Ammon's horn (tissue), 1 donor: ENCODE measurements at regions not wholly inside any gene's neighbourhood (a gene's known extent, or its start where the extent isn't known, plus 50 kb on each side); places are given as distances from the start of the nearest gene placed in this dataset.
"Not testable (repeated sequence)": the region's sequence is repeated elsewhere in the genome, so short reads cannot be mapped to it uniquely, and the experiment has no call there.

Experiments used
- DNase-seq: peaks from one replicate; pipeline ENCODE4 v3.0.0-alpha.2; 2016; ENCODE audit warnings: low spot score

DNA sequence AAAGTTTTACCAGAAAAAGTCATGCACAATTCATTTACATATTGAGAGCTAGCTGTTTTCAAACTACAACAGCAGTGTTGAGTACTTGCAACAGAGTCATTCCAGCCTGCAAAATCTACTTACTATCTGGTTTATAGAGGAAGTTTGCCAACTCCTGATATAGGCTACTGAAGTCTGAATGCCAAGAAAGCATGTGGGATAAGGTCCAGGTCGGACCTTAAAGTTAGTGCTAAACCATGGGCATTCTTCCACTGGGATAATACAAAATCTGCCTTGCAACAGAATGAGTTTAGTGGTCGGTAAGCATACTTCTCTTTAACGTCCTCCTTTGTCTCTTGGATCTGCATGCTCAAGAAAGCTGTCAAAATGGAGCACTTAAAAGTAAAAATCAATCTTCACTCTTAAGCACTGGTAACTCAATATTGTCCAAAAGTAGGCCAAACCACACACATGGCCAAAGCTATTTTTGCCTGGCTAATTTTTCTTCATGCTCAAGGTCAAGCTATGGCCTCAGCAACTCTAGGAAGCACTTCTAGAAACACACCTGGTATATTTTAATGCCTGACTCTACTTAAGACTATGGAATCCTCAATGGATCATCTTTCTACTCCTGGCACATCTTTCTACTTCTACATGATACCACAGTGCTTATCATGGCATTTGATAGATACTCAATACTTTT is 364.9 kb upstream of the KITLG start:
- DNase-seq, result no peak

DNA sequence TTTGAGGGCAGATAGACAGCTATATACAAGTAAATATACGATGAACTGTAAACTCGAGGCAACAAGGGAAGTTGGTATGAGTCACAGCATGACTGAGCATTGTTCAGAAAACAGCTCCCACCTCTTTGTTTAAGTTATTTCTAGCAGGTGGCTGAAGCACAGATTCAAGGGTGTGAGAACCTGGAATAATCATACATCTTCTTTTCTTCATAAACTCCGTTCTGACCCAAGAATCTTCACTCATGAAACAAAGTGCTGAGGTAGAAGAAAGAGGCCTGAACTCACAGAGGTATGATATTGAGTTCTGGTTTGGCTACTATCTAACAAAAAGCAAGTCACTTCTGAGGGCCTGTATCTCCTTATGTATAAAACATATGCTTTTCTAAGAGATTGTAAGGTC is 364.1 kb upstream of the KITLG start:
- no peak for DNase-seq

DNA sequence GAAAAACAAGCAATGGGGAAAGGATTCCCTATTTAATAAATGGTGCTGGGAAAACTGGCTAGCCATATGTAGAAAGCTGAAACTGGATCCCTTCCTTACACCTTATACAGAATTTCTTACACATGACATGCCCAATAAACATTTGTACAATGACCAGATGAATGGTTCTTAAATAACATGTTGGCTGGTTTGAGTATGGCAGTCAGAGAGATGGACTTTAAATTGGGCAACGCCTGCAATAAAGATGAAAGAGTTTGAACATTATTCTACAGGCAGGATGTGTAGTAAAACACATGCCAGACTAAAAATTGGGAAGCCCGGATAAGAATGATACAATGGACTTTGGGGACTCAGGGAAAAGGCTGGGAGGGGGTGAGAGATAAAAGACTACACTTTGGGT is 360.6 kb upstream of the KITLG start:
- no peak for DNase-seq

DNA sequence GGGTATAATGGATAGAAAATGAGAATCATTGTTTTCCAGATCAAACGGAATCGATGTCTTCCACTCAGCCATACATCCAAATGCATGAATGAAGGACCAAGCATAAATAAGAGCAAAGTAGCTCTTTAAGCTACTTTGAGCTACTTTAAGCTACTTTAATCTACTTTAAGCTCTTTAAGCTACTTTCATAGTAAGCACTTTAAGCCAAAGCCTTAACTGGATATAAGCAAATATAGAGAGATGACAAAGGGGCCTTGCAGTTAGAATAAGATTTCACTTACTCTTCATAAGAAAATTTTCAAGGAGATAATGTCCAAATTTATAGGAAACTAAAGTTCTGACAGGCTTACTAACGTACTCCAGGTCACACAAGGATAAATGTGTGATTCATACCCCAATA is 355.6 kb upstream of the KITLG start:
- no peak for DNase-seq

DNA sequence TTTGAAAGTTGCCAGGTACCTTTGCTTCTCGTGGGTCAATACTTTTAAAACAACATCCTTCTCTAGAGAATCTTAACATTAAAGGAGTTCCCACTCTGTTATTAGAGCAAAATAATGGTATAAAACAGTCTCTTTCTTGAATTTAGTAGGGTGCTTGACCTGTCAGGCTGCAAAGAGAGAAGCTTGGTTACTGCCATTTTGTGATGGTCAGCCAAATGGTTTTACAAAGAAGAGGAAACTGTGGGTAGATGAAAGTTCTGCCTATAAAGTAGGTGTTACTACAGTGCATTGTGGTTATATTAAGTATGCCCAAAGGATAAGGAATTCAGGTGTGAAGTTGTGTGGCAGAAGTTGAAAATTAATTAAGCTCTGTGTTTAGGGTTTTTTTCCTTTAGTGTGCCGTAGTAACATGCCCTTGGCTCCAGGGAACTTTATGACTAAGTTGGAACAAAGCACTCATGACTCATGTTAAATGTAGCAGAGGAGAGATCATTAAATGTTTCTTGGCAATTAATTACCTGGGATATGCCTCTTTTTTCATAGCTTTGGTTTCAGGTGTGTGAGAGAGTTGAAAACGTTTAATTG is 354.0 kb upstream of the KITLG start:
- no peak for DNase-seq

DNA sequence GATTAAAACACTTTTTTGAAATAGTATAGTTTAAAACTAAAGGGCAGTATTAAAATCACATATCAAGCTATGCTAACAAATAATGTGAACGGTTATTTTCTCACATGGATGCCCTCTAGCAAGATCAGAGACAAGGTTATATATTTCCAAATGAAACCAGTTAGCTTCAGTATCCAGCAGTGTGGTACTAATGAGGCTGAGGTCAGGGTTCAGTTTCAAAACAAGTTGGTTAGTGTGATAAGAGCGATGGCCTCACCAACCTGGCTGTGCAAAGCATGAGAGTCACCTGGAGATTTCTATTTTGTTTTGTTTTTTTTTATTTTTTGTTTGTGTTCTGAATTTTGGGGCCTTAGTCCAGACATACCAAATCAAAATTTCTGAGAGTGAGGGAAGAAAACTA is 352.2 kb upstream of the KITLG start:
- no peak for DNase-seq

DNA sequence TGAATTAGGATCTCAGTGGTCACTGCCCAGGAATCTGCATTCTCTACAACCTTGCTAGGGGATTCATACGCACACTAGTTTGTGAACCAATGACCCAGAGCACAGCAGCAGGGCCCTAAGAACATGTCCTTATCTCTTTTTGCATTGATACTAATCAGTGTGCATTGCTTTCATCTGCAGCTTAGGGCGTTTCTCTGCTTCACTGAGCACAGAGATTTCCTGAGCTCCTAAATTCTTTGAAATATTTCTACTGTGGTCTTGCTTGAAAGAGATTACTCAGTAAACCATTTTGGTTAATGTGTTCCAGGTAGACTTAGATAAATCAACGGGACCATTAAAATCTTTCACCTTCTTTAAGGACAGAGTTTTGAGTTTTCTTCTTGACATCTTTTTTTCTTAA is 351.3 kb upstream of the KITLG start:
- no peak for DNase-seq

DNA sequence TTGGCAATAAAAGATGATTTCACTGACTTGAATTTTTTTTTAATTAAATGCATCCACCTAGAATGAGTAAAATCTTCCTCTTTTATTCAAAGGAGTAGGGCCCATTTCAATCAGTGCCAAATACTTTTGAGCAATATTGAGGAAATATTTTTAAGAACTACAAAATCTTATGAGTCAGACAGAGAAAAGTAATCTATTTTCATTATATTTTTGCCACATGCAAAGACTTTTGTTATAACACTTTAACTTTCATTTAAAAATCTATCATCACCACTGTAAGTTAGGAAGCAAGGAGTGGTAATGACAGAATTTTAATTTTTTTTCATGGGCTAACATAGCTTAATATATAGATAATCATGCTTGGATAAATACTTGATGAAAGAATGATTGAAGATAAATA is 345.2 kb upstream of the KITLG start:
- DNase-seq, result no peak

DNA sequence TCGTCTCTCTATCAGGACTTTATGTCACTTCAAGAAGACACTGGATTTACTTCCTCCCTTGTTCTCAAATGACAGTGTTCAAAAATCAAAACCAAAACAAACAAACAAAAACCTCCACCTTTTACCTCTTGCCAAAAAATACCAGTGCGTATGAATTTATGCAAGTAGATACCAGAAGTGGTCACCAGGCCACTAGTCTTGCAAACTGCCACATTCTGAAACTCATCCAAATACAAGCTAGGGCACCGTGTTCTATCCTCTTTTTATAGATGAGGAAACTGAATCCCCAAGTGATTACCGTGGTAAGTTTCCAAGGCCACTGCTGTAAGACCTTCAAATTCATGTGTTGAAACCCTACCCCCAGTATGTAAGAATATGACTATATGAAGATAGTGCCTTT is 343.9 kb upstream of the KITLG start:
- no peak for DNase-seq

DNA sequence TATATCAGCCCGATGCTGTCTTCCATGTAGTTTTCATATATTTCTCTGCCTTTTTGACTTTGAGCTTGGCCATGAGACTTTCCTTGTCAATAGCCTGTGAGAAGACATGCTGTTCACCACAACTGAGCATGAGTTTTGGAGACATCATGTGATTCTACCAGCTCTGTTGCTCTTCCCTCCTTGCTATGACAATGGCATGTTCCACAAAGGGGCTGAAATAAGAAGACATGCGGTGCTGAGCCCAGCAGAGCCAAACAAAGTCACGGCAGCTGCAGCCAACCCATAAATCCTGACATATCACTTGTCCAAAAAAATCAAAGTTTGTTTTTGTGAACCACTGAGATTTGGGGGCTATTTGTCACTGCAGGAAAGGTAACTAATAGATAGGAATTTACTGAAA is 343.4 kb upstream of the KITLG start:
- no peak for DNase-seq

DNA sequence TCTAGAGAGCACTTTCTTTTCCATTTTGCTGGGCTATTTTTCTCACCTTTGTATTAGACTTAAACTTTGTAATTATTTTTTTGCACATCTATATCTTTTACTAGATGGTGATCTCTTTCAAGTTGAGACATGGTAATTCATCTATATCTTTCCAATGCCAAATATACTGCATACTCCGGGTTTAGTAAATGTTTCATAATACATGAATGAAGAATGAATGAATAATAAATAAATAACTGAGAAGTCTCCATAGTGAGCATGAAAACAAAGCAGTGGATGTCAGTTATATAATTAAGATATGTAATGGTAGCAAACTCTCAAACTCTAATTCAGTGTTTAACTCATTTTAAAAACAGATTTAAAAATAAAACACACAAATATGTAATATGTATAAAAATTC is 342.5 kb upstream of the KITLG start:
- DNase-seq, result no peak

DNA sequence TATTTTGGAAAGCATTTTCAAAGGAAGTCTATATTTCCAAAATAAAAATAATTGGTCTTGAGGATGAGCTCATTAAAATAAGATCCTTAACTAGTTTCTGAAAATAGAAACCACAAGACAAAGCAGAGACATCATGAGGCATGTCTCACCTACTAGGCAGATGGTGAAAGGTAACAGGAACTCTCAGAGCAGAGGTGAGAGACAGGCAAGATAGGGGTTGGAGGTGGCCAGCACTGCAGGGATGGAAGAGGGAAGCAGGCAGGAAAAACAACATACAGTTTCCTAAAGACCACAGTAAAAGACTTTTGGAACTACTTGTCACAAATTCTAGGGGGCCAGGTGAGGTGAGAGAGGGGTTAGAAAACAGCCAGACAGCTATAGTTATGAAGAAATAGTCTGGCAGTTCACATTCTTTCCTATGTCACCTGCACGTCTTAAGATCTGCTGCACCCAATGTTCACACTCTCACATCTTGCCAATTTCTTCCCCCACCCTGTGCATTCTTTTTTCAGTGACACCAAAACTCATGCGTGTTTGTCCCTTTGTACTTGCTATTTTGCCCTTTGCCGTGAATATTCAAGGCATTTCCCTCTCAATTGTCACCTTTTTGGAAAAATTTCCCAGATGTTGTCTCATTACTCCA is 341.7 kb upstream of the KITLG start:
- DNase-seq, result no peak

DNA sequence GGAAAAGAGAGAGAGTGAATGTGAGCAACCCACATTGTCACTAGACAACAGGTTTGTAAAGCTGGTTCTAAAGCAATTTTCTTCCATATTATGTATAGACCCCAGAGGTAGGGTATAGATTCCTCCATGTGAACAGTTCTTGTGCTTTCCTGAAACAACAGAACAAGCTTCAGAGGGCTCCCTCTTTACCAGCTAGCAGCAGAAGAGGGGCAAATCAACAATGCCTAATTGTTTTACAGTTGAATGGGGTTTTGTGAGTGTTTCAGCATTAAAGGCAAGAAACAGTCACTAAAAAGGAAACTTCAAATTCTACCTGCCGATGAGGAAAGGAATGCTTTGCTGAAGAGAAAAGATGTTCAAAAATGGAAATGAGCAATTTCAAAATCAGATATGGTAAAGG is 341.2 kb upstream of the KITLG start:
- peak; percentile 18 for DNase-seq

DNA sequence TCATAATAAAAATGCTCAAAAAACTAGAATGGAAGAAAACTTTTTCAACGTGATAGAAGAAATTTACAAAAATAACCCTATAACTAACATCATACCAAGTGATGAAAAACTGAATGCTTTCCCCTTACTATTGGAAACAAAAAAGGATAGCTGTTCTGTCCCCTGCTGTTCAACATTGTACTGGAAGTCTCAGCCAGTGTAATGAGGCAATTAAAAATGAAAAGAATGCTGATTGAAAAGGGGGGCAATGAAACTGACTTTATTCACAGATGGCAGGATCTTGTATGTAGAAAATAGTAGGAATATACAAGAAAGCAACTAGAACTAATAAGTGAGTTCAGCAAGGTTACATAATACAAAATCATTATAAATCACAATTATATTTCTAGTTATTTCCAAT is 337.9 kb upstream of the KITLG start:
- no peak for DNase-seq

DNA sequence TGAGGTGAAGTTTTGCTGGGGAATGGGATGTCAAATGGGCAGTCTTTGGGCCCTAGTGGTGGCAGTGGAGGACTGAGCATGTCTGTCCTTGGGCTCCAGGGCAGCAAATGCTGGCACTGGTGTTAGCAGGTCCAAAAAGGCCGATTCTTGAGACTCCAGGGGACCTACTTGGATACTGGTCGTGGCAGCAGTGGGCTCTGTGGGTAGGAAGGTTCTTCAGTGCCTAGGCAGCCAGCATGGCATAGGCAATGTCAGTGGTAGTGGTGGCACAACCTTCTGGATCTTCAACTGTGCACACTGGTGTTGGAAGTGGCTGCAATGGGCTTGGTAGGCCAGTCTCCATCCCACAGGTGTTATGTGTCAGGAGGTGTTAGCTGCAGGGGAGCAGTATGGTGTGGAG is 334.7 kb upstream of the KITLG start:
- DNase-seq, result no peak

DNA sequence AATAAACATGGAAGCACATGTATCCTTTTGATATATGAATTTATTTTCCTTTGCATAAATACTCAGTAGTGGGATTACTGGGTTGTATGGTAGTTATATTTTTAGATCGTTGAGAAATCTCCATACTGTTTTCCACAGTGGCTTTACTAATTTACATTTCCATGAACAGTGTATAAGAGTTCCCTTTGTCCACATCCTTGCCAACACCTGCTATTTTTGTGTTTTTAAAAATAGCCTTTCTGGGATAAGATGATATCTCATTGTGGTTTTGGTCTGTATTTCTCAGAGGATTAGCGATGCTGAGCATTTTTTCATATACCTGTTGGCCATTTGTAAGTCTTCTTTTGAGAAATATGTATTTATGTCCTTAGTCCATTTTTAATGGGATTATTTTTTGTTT is 329.2 kb upstream of the KITLG start:
- DNase-seq, result no peak

DNA sequence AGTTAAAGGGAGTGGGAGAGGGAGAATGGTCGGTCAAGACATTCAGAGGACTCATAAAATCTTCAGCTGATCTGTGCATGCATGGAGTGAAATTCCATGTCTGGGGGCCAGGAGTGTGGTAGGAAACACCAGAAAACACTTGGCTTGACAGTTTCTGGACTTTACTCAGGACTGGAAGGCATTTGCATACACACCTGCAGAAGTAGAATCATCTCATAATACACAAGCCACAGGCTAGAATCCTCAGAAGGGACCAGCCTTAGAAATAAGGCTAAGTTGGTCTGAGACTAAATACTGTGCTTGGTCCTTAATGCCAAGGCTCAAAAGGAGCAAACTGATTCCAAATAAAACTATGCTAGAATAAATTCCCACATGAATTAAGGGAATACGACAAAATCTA is 328.1 kb upstream of the KITLG start:
- no peak for DNase-seq

DNA sequence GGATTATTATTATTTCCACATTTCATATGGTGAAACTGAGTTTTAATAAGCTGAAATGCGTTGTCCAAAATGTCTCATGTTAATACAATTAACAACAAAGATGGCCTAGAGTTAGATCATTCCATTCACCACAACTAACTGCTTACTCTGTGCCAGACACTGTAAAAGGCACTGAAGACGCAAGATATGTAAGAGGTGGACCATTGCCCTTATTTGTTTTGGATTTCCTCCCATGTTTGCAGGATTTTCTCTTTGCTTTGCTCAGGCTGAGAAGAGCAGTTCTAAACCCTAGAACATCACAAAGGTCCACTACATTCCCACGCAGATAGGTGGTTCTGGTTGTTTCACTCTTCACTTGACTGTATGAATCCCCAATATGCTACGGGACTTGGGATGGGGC is 324.4 kb upstream of the KITLG start:
- DNase-seq, result no peak

DNA sequence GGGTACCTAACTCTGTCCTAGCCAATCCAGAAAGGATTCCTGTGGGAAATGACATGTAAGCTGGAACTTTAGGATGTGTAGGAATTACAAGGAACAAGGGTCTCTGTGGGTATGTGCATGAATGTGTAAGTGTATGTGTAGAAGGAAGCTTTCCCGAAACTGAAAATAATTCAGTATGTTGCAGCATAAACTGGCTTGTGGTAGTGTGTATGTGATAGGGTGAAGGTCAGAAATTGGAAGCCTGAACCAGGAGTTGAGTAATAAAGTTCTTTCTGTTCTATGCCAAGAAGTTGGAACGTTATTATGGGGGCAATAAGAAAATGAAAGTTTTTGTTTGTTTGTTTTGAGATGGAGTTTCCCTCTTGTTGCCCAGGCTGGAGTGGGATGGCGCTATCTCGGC is 323.1 kb upstream of the KITLG start:
- no peak for DNase-seq

DNA sequence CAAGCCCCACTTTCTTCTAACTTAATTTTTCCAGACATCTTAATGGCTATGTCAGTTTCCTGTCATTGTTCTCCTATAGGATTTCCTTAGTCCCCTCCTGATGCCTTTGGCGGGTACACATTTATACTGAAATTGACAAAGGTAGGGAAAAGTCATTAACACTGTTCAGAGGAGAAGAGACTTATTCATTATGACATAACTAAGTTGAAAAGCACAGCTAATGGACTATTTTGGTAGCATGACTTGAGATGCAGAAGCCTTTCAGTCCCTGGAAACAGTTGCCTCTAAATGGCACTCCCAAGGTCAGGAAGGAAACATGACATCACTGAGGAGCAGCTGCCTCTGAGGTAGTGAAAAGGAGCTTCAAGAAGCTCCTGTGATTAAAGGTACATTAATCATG is 317.5 kb upstream of the KITLG start:
- no peak for DNase-seq

DNA sequence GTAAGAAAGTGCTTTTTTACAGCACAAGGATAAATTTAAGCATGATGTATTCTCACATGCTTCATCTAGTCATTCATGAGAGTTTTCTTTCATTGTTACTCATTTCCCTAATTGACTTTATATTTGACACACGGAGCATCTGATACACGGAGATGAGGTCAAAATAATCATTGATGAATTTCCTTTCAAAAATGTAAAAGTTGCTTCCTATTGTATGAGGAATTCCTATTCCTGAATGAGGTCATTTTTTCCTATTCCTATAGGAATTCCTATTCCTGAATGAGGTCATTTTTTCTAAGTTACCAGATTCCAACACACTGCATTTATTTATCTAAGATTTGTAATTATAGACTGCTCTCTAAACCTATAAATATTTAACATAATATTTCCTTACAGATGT is 316.7 kb upstream of the KITLG start:
- no peak for DNase-seq

DNA sequence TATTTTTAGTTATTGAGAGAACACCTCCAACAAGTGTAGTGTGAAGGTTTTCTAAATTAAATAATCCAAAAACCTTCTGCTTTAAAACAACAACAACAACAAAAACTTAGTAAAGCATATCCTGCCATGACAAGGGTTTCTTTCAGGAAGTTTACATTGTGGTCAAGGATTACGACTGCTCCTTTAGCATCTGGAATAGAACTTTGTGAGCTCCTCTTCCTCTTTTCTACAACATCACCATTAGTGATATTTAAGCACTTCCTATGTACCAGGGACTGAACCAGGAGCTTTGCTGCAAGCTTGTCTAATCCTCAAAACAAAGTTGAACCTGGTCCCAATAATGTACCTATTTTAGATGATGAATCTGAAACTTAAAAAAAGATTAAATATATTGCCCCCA is 315.4 kb upstream of the KITLG start:
- no peak for DNase-seq

DNA sequence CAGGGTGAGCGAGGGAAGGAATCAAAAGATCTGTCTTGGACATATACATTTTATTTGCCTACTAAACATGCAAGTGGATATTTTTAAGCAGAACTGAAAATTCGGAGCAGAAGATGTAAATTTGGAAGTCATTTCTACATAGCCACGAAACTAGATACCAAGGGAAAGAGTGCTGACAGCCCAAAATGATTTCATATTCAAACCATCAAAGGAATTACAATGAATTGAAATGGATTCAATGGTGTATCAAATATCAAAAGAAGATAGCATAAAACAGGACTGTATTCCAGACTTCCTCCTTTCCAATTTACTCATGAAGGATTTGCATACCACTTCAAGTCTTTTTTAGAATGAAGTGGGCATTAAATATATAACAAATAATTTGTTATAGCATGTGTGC is 313.5 kb upstream of the KITLG start:
- DNase-seq, result no peak

DNA sequence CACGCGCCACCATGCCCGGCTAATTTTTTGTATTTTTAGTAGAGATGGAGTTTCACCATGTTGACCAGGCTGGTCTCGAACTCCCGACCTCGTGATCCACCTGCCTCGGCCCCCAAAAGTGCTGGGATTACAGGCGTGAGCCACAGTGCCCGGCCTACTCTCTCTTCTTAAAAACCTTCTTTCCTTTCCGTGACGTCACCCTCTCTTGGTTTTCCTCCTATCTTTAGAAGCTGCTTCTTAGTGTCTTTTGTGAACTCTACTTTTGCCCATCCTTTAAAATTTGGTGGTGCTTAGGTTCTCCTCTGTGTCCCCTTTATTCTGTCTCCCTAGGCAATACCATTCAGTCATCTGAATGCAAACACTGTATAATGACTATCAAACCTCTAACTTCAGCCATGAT is 311.2 kb upstream of the KITLG start:
- not testable (repeated sequence) for DNase-seq
